ENCODE measurements at regions not wholly inside any gene's neighbourhood (a gene's known extent, or its start where the extent isn't known, plus 50 kb on each side); places are given as distances from the start of the nearest gene placed in this dataset.

DNA sequence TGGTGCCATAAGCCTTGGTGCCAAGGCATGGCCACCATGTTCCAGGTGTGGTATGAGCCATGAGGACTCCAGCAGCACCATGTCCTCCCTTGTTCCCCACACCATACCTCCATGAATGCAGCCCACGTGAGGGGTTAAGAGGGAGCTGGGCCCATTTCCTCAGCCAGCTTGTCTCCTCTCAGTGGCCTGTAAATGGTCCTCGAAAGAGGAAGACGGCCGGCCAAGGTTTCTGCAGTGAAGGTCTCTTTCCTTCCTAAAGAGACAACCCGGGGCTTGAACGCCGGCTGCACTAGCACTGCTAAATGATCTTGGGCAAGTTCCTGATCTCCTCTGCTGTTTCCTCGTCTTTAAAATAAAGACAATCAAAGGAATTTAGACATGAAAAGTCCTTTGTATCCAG is 154.0 kb downstream of the BMP7 start:
- DNase-seq, result no peak

DNA sequence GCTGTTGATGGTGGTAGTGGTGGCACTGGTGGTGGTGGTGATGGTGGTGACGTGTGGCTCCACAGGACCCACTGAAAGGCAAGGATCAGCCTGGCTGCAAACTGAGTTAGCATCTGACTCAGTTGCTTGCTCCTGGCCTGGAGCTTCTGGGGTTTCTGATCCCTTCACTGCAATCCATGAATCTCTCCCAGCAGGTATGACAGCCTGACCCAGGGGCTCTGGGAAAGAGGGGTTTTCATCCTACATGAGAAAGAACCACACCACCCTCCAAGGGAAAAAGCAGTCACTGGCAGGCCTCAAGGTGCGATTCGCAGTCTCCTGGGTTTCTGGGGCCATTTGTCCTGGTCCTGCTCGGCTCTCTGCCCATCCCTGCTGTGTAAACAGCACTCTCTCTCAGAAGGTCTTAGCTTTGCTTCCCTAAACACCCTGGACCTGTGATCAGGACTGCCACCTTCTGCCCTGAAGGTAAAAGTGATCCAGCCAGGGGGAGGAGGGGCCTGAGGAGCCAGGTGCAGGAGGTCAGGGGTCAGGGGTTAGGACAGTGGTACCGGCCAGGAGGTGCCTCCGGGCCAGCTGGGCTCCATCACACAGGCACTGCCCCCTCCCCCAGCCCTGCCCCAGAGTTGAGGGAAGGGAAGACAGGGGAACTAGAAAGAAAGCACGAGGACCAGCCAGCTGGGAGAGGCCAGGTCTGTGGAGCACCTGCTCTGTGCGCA is 152.0 kb downstream of the BMP7 start:
- DNase-seq, result no peak

DNA sequence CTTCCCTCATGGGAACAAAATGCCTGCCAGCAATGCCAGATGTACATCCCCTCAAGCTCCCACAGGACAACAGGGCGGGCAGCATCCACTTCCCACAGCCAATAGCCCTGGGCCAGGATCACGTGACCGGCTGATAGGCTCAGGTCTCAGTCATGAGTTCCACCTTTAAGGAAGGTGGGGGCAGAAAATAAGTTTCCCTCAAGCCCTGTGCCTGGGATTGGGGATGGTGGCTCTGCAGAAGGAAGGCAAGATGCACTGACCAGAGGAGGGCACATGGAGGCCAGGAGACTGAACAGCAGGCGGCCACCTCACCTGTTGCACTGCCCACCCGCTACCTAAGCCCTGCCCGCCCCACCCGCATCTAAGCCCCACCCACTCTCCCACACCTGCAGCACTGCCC is 149.1 kb downstream of the BMP7 start:
- no peak for DNase-seq

DNA sequence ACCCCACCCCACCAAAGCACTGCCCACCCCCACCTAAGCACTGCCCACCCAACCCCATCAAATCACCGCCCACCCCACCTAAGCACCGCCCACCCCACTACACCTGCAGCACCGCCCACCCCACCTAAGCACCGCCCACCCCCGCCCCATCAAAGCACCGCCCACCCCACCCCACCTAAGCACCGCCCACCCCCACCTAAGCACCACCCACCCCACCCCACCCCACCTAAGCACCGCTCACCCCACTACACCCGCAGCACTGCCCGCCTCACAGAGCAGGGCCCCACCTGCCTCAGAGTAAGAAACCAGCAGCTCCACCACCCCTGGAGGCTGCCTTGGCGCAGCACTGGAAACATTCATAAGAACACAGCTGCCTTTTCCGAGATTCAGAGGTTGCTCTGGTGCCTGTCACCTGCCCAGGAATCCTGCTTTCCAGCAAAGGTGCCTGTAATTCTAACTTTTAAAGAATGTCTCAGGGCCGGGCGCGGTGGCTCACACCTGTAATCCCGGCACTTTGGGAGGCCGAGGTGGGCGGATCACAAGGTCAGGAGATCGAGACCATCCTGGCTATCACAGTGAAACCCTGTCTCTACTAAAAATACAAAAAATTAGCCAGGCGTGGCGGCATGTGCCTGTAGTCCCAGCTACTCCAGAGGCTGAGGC is 148.2 kb downstream of the BMP7 start:
- no peak for DNase-seq

Data from NCI-H226 (cell line).